DMS 273 (cell line): ENCODE measurements at regions not wholly inside any gene's neighbourhood (a gene's known extent, or its start where the extent isn't known, plus 50 kb on each side); places are given as distances from the start of the nearest gene placed in this dataset.

ENCODE experiments used
- DNase-seq: peaks from one replicate; lab custom pipeline; 2025; ENCODE audit not compliant: unreplicated experiment; lab: John Stamatoyannopoulos, UW

- DNase-seq: no peak
Measured at GRCh38 chr14:42190744-42191143, 584.1 kb downstream of the LRFN5 start.

GRCh38 chr14:42187846-42188245 is 581.2 kb downstream of the LRFN5 start:
- no peak for DNase-seq

- DNase-seq: no peak
Measured at GRCh38 chr14:42185718-42186117, 579.0 kb downstream of the LRFN5 start.

- DNase-seq: no peak
Measured at GRCh38 chr14:42174357-42174756, 567.7 kb downstream of the LRFN5 start.

GRCh38 chr14:42173206-42173605 is 566.5 kb downstream of the LRFN5 start:
- DNase-seq: no peak

- DNase-seq: no peak
Measured at GRCh38 chr14:42172304-42172703, 565.6 kb downstream of the LRFN5 start.

GRCh38 chr14:42163136-42163535 is 556.5 kb downstream of the LRFN5 start:
- DNase-seq: peak; percentile 58

- no peak for DNase-seq
Measured at GRCh38 chr14:42159138-42159537, 552.5 kb downstream of the LRFN5 start.

- DNase-seq: no peak
Measured at GRCh38 chr14:42149609-42150261, 543.1 kb downstream of the LRFN5 start.

- DNase-seq: no peak
Measured at GRCh38 chr14:42145766-42146165, 539.1 kb downstream of the LRFN5 start.

- no peak for DNase-seq
Measured at GRCh38 chr14:42143114-42143513, 536.4 kb downstream of the LRFN5 start.

GRCh38 chr14:42141328-42141727 is 534.7 kb downstream of the LRFN5 start:
- no peak for DNase-seq

- DNase-seq: no peak
Measured at GRCh38 chr14:42140831-42141279, 534.2 kb downstream of the LRFN5 start.

GRCh38 chr14:42140001-42140400 is 533.3 kb downstream of the LRFN5 start:
- no peak for DNase-seq

GRCh38 chr14:42138406-42138805 is 531.7 kb downstream of the LRFN5 start:
- DNase-seq: no peak

GRCh38 chr14:42130815-42131214 is 524.1 kb downstream of the LRFN5 start:
- DNase-seq: no peak

GRCh38 chr14:42123526-42123925 is 516.9 kb downstream of the LRFN5 start:
- peak; percentile 1 for DNase-seq

- no peak for DNase-seq
Measured at GRCh38 chr14:42113358-42114069, 506.8 kb downstream of the LRFN5 start.

GRCh38 chr14:42112108-42112507 is 505.4 kb downstream of the LRFN5 start:
- no peak for DNase-seq

GRCh38 chr14:42111355-42111754 is 504.7 kb downstream of the LRFN5 start:
- DNase-seq: no peak

GRCh38 chr14:42110167-42110566 is 503.5 kb downstream of the LRFN5 start:
- DNase-seq: peak; percentile 65

GRCh38 chr14:42095155-42095554 is 488.5 kb downstream of the LRFN5 start:
- DNase-seq: no peak

- no peak for DNase-seq
Measured at GRCh38 chr14:42090122-42090521, 483.4 kb downstream of the LRFN5 start.
